ENCODE measurements at regions not wholly inside any gene's neighbourhood (a gene's known extent, or its start where the extent isn't known, plus 50 kb on each side); places are given as distances from the start of the nearest gene placed in this dataset.

GRCh38 chr2:144944546-144945220 is 424.8 kb upstream of the ZEB2 start:
- no peak for DNase-seq (ENCODE audit: low read depth in 3 of 3)

DNA sequence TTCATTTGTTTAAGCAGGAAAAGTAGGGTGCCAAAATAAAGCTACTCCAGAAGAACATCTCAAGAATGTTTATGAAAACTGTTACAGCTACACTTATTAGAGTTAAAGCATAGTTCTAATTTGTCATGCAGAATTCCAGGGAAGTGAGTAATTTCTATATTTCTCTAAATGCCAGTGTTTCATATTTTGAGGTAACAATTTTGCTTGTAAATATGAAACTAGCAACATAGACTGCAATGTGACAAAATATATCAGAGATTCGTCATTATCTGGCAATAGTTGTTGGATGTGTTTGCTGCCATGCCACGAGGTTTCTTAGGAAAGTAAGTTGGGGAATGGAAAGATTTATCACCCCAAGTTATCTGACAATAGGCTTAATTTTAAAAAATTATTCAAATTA is 424.1 kb upstream of the ZEB2 start:
- no peak for DNase-seq (ENCODE audit: low read depth in 3 of 3)

DNA sequence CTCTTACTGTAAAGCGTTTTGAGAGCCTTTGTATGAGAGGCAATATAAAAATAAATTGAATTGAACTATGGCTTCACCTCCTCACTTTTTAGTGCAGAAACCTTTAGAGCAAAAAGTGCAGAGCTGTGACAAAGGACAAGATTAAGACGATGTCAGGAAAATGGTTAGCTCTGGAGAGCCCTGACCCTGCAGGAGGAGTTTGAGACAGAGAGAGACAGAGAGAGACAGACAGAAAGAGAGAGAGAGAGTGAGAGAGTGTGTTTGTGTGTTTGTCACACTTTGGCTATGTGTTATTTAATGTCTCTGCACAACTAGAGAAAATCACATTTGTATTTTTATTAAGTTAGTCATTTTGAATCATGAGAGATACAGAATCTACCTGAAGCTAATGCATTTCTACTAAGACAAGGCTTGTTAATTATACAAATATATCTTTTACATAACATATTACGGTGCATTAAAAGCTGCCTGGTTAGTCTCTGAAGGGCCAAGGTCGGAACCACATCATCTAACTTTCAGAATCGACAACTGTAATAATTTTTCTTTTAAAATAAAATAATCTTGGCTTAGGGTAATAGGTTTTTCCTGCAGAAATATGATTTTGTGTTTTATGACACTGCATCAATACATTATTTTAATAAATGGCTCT is 423.5 kb upstream of the ZEB2 start:
- no peak for DNase-seq (ENCODE audit: low read depth in 3 of 3)

DNA sequence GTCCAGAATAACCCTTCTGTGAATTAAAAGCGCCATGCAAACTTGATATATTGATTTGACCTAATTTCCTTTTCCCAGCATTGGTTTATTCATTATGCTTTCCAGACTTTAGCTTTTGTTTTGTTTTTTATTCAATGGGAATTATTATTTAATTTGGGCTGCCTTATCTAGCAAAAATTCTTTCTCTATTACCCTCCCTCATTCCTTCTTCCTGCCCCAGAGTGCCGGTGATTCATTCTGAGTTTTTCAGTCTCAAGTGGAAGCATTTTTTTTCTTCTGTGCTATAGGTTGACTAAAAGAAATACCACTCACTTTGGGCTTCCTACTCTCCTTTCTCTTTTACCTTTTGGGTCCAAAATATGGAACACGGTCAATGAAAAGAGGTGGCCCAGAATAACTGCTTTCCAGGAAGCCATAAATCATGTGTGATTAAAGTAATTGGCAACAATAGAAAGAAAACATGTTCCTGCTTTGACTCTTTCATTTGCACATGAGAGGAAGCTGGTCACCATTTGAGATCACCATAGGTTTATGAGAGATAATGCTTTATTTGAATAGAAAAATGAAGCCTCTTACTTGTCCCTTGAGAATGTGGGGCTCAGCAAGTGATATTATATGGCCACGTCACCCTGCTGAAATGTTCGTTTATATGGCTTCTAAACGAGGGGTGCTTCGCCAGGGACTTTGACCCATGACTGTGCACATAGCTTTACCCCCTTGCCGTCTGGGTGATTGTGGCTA is 422.8 kb upstream of the ZEB2 start:
- DNase-seq (ENCODE audit: low read depth in 3 of 3): no peak

DNA sequence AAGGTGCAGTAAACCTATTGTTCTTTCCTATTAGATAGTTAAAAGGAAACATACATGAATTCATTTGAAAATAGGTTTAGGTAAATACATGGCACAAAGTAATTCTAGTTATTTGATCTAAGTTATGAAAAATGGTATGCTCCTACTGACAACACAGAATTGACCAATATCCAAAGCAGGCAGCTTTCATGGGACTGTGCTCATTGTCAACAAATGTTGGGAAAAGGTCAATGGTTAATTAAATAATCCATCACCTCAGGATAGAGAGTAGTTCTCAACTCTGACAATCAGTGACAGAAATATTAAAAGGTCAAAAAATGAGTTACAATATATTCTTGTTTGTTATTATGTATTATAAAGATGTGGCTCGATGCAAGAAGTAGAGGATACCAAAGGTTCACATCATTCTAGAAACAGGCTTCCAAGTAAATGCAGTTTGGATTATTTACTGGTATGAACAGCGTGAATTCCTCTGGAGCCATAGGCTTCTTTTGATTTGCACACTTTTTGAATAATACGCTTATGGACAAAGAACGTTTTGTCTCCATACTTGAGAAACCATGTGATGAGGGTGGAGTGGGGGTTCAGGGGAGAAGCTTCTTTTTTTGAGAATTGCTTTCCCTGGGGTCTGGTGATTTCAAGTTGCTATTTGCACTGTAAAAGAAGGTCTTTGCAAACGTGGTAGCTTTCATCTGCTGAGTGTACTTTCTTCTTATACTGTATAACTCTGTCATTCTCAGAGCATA is 422.0 kb upstream of the ZEB2 start:
- no peak for DNase-seq (ENCODE audit: low read depth in 3 of 3)

- DNase-seq (ENCODE audit: low read depth in 3 of 3): no peak
Measured at GRCh38 chr2:144939590-144939989, 419.7 kb upstream of the ZEB2 start.

GRCh38 chr2:144937910-144938709 is 418.2 kb upstream of the ZEB2 start:
- no peak for DNase-seq (ENCODE audit: low read depth in 3 of 3)

- DNase-seq (ENCODE audit: low read depth in 3 of 3): no peak
Measured at GRCh38 chr2:144937066-144937465, 417.1 kb upstream of the ZEB2 start.

DNA sequence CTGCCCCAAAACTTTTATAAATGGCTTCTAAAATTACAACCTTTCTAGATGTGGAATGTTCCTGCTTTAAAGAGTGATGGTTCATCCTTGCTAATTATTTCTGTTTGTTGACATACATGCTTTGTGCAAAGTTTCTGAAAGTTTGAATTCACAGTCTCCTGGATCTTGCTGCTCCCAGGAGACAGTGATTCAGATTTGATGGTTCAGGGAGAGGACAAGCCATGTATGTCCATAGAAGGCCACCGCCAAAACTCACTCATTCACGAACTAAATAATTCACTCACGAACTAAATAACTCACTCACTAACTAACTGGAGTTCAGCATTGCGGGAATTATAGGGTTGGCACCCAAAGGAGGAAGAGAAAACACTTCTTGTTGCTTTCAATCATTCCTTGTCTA is 416.5 kb upstream of the ZEB2 start:
- DNase-seq (ENCODE audit: low read depth in 3 of 3): no peak

DNA sequence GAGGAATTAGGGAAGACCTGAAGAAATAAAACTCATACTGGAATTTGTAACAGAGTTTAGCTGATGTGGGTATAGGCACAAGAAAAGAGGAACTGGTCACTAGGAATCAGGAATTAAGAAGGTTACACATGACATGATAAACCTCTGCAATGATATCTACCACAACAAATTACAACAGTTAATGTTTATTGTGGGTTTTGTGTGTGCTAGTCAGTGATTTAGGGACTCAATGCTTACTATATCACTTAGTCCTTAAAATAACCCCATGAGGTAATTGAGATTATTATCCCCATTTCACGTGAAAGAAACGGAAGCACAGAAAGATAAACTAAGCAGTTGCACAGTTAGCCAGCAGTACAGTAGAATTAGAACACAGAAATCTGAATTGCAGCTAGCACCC is 415.8 kb upstream of the ZEB2 start:
- no peak for DNase-seq (ENCODE audit: low read depth in 3 of 3)

- DNase-seq (ENCODE audit: low read depth in 3 of 3): no peak
Measured at GRCh38 chr2:144935191-144935590, 415.3 kb upstream of the ZEB2 start.

- DNase-seq (ENCODE audit: low read depth in 3 of 3): no peak
Measured at GRCh38 chr2:144931960-144932359, 412.0 kb upstream of the ZEB2 start.

DNA sequence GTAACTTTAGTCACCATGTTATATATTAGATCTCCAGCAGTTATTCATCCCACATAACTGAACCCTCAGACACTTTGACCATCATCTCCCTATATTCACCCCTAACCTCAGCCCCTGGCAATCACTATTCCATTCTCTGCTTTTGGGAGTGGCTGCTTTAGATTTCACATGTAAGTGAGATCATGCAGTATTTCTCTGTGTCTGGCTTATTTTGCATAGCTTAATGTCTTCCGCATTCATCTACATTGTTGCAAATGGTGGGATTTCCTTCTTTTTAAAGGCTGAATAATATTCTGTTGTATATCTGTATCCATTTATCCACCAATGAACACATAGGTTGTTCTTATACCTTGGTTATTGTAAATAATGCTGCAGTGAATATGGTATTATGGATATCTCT is 411.6 kb upstream of the ZEB2 start:
- no peak for DNase-seq (ENCODE audit: low read depth in 3 of 3)

DNA sequence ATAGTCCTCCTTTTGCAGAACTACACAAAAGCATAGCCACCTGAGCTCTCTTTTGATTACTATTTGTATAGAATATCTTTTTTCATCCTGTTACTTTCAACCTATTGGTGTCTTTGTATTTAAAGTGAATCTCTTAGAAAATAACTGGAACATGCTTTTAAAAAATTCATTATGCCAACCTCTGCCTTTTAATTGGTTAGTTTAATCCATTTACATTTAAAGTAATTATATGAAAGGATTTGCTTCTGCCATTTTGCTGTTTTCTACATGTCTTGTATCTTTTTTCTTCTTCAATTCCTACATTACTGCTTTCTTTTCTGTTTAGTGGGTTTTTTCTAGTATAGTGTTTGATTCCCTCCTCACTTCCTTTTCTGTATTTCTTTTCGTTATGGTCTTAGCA is 407.5 kb upstream of the ZEB2 start:
- DNase-seq (ENCODE audit: low read depth in 3 of 3): no peak

GRCh38 chr2:144925886-144926285 is 406.0 kb upstream of the ZEB2 start:
- DNase-seq (ENCODE audit: low read depth in 3 of 3): no peak

- no peak for DNase-seq (ENCODE audit: low read depth in 3 of 3)
Measured at GRCh38 chr2:144924827-144925226, 404.9 kb upstream of the ZEB2 start.

DNA sequence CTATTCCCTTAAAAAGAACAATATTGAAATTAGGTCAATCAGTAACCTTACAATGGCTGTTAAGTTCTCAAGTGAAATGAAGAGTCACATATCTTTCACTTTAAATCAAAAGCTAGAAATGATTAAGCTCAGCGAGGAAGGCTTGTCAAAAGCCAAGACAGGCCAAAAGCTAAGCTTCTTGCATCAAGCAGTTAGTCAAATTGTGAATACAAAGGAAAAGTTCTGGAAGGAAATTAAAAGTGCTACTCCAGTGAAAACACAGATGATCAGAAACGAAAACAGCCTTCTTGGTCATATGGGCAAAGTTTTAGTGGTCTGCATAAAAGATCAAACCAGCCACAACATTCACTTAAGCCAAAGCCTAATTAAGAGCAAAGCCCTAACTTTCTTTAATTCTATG is 402.6 kb upstream of the ZEB2 start:
- DNase-seq (ENCODE audit: low read depth in 3 of 3): no peak

- DNase-seq (ENCODE audit: low read depth in 3 of 3): no peak
Measured at GRCh38 chr2:144920755-144921530, 401.0 kb upstream of the ZEB2 start.

- no peak for DNase-seq (ENCODE audit: low read depth in 3 of 3)
Measured at GRCh38 chr2:144914622-144915318, 394.9 kb upstream of the ZEB2 start.

GRCh38 chr2:144914113-144914512 is 394.2 kb upstream of the ZEB2 start:
- no peak for DNase-seq (ENCODE audit: low read depth in 3 of 3)
